ENCODE measurements at regions not wholly inside any gene's neighbourhood (a gene's known extent, or its start where the extent isn't known, plus 50 kb on each side); places are given as distances from the start of the nearest gene placed in this dataset.

DNA sequence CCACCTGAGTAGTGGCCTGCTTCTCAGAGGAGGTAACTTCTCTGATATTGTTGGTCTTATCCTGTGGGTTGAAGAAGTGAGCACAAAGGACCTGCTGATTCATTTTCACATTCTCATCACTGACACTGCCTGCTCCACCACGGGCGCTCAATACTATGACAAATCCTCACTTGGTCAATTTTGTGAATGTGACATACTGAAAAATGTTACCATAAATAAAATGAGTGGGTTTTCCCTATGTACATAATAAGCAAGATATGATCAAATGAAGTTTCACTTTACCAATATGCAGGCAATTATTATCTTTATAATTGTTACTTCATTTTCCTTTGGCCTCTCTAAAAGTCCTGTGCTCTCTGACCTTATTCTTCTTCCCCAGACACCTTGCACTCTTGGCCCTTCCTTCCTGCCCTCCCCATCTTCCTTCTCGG is 71.5 kb upstream of the RIPOR2 start:
- no peaks in the 10 kb centered on the region; the same call in 1 of the 2 replicates for H4K20me1 ChIP-seq (ENCODE audit: insufficient read depth, low read length)
- TF ChIP-seq, protein P1, sequence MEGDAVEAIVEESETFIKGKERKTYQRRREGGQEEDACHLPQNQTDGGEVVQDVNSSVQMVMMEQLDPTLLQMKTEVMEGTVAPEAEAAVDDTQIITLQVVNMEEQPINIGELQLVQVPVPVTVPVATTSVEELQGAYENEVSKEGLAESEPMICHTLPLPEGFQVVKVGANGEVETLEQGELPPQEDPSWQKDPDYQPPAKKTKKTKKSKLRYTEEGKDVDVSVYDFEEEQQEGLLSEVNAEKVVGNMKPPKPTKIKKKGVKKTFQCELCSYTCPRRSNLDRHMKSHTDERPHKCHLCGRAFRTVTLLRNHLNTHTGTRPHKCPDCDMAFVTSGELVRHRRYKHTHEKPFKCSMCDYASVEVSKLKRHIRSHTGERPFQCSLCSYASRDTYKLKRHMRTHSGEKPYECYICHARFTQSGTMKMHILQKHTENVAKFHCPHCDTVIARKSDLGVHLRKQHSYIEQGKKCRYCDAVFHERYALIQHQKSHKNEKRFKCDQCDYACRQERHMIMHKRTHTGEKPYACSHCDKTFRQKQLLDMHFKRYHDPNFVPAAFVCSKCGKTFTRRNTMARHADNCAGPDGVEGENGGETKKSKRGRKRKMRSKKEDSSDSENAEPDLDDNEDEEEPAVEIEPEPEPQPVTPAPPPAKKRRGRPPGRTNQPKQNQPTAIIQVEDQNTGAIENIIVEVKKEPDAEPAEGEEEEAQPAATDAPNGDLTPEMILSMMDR (IDR thresholded peaks at IDR 0.05; ENCODE audit: borderline replicate concordance, extremely low read depth, low read length, poor library complexity, severe bottlenecking) = no peak
- no peak for TF ChIP-seq EZH2 (IDR thresholded peaks at IDR 0.05; ENCODE audit: borderline replicate concordance, low read depth, low read length, severe bottlenecking)
- no peaks in the 10 kb centered on the region for H3K36me3 ChIP-seq (ENCODE audit: insufficient read depth, low read length)
- no peak for ATAC-seq (ENCODE audit: insufficient read depth, low read depth)
- H3K9me3 ChIP-seq (ENCODE audit: insufficient read depth, low read length, severe bottlenecking) = no peaks in the 10 kb centered on the region
- no peak for DNase-seq
- H3K27ac ChIP-seq (ENCODE audit: low read length) = peak overlapping the region; percentile 68
- no peak overlapping the region for H3K9ac ChIP-seq (ENCODE audit: low read depth, low read length)
- no peak overlapping the region for H3K4me3 ChIP-seq (ENCODE audit: low read depth in 1 of 2, low read length in 2 of 2)
- peaks cover 31% of the 10 kb centered on the region for H3K79me2 ChIP-seq (ENCODE audit: insufficient read depth, low read length)
- no peaks in the 10 kb centered on the region for H3K27me3 ChIP-seq (ENCODE audit: insufficient read depth, low read length, poor library complexity)
- H3K4me1 ChIP-seq (ENCODE audit: insufficient read depth, low read length) = peaks cover 59% of the 10 kb centered on the region
- peak overlapping the region; percentile 17; the same call in 1 of the 2 replicates for H3K4me2 ChIP-seq (ENCODE audit: insufficient read depth, low read length)
- no peak overlapping the region for H2AFZ ChIP-seq (ENCODE audit: low read depth, low read length)

- peak overlapping the region; percentile 18 for H3K9ac ChIP-seq (ENCODE audit: low read depth, low read length)
- TF ChIP-seq, protein P1 (IDR thresholded peaks at IDR 0.05; ENCODE audit: borderline replicate concordance, extremely low read depth, low read length, poor library complexity, severe bottlenecking) = no peak
- no peak for TF ChIP-seq EZH2 (IDR thresholded peaks at IDR 0.05; ENCODE audit: borderline replicate concordance, low read depth, low read length, severe bottlenecking)
- ATAC-seq (ENCODE audit: insufficient read depth, low read depth) (peak; percentile 43), DNase-seq (peak; percentile 31)
- peak overlapping the region in 1 of 2 experiments; percentile 13; a peak in 2 of 4 replicates for H3K4me3 ChIP-seq (ENCODE audit: low read depth in 1 of 2, low read length in 2 of 2)
- no peaks in the 10 kb centered on the region for H3K36me3 ChIP-seq (ENCODE audit: insufficient read depth, low read length)
- H3K27ac ChIP-seq (ENCODE audit: low read length) = peak overlapping the region; percentile 84
- no peaks in the 10 kb centered on the region for H3K9me3 ChIP-seq (ENCODE audit: insufficient read depth, low read length, severe bottlenecking)
- no peaks in the 10 kb centered on the region for H3K27me3 ChIP-seq (ENCODE audit: insufficient read depth, low read length, poor library complexity)
- peak overlapping the region; percentile 34; the same call in 1 of the 2 replicates for H2AFZ ChIP-seq (ENCODE audit: low read depth, low read length)
- peaks cover 59% of the 10 kb centered on the region for H3K4me1 ChIP-seq (ENCODE audit: insufficient read depth, low read length)
- H3K79me2 ChIP-seq (ENCODE audit: insufficient read depth, low read length) = peaks cover 31% of the 10 kb centered on the region
- no peaks in the 10 kb centered on the region; the same call in 1 of the 2 replicates for H4K20me1 ChIP-seq (ENCODE audit: insufficient read depth, low read length)
- peak overlapping the region; percentile 54 for H3K4me2 ChIP-seq (ENCODE audit: insufficient read depth, low read length)
These were observed 73.1 kb upstream of the RIPOR2 start for GRCh38 chr6:25008707-25009392.

DNA sequence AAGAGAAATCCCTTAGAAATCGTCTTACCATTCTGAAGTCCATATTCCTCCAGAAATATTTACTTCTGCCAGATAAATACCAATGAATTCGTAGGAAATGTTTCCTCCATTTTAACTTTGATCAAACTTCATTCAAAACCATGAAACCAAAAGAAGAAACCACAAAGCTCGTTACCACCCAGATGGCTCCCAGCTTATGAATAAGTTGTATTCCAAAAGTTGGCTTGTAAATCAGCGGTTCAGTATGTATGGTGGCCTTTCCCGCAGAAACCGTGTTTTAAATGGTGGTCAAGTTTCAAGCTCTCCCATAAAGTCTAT is 73.6 kb upstream of the RIPOR2 start:
- Histone ChIP-seq H3K4me1 (ENCODE audit: insufficient read depth, low read length) (peaks cover 59% of the 10 kb centered on the region), H3K9me3 (ENCODE audit: insufficient read depth, low read length, severe bottlenecking) (no peaks in the 10 kb centered on the region), H2AFZ (ENCODE audit: low read depth, low read length) (peak overlapping the region; percentile 34; the same call in 1 of the 2 replicates), H3K4me3 (ENCODE audit: low read depth in 1 of 2, low read length in 2 of 2) (peak overlapping the region in 1 of 2 experiments; percentile 28; a peak in 2 of 4 replicates), H3K4me2 (ENCODE audit: insufficient read depth, low read length) (peak overlapping the region; percentile 54), H4K20me1 (ENCODE audit: insufficient read depth, low read length) (no peaks in the 10 kb centered on the region; the same call in 1 of the 2 replicates), H3K27me3 (ENCODE audit: insufficient read depth, low read length, poor library complexity) (no peaks in the 10 kb centered on the region), H3K36me3 (ENCODE audit: insufficient read depth, low read length) (no peaks in the 10 kb centered on the region), H3K79me2 (ENCODE audit: insufficient read depth, low read length) (peaks cover 32% of the 10 kb centered on the region), H3K27ac (ENCODE audit: low read length) (peak overlapping the region; percentile 84), H3K9ac (ENCODE audit: low read depth, low read length) (peak overlapping the region; percentile 18)
- ATAC-seq (ENCODE audit: insufficient read depth, low read depth) (peak; percentile 61), DNase-seq (peak; percentile 48)
- no peak for TF ChIP-seq EZH2 (IDR thresholded peaks at IDR 0.05; ENCODE audit: borderline replicate concordance, low read depth, low read length, severe bottlenecking)
- TF ChIP-seq, protein P1 (IDR thresholded peaks at IDR 0.05; ENCODE audit: borderline replicate concordance, extremely low read depth, low read length, poor library complexity, severe bottlenecking) = no peak

Measured in DND-41 (cell line).